CD4-positive, alpha-beta T cell treated with Interleukin-15 for 1 hour (primary cell): ENCODE measurements at regions not wholly inside any gene's neighbourhood (a gene's known extent, or its start where the extent isn't known, plus 50 kb on each side); places are given as distances from the start of the nearest gene placed in this dataset.
"Not testable (repeated sequence)": the region's sequence is repeated elsewhere in the genome, so short reads cannot be mapped to it uniquely, and the experiment has no call there.

Experiments used
- DNase-seq: peaks from one replicate; pipeline ENCODE4 v3.0.0-alpha.2; 2020

DNA sequence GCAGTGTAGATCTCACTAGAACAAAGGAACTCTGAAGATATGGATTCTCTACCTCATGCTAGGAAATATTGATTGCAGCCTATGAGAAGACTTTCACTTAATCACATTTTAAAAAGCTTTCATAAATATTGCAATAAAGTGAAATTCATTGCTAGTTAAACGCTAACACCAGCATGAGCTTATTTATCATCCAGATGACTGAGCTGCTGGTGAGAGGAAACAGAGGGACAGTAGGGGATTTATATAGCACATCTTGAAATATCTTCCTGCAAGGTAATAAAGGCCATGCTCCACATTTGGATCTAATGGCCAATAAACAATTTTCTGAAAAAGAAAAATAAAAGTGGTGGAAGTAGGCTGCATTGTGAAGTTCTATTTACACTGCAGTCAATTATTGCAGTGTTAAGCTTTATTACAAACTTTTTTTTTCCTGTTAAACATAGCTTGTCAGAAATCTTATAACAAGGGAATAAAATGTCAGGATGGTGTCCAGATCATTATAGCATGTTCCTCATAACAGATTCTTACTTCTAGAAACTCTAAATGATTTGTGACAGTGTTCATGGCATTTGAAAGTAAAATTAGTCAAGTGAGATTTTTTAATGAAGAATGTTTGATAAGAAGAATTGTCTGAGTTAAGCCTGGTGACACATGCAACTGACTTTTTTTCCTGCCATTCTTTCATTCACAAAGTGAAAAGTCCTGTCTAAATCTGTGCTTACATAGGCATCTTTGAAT, 342.6 kb downstream of the DMAC1 start:
- no peak for DNase-seq

DNA sequence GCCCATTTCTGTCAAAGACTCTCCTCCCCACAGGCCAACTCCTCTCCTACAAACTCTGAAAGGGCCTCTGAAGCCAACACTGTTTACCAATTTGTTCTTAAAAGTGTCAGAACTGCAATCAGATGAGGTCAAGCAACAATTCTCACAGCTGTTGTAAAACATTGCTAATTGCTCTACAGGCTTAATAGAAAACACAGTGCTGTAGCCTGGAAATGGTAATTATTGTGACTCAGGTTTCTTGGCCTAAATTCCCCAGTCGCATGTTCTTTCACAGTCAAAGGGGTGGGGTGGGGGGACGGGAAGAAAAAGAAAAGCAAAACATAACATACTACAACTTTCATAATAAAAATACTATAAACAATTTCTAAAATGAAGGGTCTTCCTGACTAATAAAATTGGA, 343.2 kb downstream of the DMAC1 start:
- DNase-seq, result no peak

DNA sequence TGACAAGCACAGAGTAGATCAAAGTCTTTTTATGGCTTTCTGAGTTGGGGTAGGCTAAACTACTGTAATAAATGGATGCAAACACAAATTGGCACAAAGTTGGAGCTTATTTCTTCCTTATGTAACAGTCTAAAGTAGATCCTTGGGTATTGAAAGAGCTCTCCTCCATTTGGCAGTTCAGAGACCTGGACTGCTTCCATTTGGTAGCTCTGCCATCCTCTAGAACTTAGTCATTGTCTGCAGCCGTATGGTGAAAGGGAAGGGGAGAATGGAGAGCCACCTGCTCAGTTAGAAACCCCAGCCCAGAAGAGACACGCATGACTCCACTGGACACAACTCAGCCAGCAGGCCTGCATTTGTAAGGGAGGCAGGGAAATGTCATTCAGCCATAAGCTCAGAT, 345.0 kb downstream of the DMAC1 start:
- DNase-seq, result no peak

DNA sequence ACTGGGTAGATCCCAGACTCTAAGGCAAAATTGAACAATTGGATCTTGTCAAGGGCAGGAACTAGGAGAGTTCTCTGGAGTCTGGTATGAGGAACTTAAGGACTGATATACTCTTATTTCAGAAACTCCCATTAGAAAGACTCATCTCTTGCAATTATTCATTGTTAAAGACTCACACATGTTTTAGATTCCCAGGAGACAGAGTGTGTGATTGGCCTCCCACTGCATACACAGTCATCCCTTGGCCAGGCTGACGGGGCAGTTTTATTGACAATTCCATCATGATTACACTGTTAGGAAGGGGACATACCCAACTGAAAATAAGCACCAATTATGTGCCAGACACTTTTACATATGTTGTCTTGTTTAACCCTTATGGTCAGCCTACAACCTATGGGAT, 347.2 kb downstream of the DMAC1 start:
- no peak for DNase-seq

DNA sequence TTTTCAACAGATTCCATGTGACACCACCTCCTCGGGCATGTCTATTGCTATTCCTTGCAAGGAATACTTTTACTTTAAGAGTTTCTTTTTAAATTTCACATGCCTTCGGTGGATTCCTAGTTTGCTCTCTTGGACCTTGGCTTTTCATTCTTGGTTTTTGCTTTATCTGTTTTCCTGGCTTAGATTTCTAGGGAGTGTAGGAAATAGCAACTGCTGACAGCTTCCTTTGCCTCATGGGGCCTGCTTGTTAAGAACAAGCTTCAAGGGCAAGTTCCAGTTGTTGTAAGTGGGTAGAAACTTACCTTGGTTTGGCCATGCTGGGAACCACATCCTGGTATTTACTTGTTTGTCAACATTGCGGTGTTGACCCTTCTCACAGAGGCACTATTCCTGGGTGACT, 348.5 kb downstream of the DMAC1 start:
- DNase-seq, result no peak

DNA sequence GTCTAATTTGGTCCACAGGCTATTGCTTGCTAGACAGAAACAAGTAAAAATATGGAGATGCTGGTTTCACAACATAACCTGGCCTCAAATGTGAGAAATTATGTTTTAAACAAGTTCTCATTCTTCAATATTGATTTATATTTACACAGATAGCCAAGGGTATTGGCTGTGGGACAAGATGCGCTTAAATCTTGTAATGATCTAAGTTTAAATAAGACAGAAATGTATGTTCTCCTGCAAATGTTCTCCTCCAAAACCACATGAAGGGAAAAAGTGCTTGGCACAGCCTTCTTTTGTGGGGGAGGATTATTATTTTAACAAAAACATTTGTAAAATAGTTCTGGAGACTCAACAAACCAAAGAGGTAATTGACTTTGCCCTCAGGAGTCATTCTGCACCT, 356.0 kb downstream of the DMAC1 start:
- no peak for DNase-seq

DNA sequence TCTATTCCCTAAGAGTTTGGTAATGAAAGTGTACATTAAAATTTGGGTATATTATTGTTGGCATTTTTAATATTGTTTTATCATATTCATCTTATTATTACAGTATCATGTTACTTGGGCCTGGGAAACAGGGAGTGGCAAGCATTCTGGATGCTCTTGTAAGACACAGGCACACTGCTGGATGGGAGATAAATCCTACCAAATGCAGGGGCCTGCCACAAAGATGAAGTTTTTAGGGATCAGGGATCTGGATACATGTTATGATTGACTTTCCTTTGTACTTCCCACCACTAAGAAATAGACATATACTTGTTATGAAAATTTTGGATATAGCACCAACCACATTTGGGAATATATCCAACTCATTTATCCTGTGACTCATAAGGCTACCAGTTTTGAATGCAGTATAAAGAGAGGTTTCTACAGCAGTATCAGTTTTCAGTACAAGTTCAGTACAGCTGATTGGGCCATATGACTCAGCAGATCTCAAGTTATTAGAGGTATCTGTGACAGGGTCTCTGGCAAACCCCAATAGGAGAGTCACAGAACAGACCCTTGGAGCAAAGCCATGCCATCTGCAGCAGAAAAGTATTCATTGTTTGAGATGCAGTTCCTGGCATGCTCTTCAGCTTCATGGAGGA, 360.1 kb downstream of the DMAC1 start:
- DNase-seq, result no peak

DNA sequence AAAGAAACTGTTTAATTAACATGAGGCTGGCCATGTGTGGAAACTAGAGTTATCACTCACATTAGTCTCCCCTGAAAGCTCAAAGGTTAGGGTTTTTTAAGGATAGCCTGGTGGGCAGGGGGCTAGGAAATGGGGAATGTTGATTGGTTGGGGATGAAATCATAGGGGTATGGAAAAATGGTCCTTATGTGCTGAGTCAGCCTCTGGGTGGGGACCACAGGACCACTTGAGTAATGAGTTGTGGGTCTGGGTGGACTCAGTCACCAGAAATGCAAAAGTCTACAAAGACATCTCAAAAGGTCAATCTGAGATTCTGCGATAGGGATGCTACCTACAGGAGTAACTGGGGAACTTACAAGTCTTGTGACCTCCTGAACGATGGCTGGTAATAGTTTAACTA, 362.8 kb downstream of the DMAC1 start:
- DNase-seq, result no peak

DNA sequence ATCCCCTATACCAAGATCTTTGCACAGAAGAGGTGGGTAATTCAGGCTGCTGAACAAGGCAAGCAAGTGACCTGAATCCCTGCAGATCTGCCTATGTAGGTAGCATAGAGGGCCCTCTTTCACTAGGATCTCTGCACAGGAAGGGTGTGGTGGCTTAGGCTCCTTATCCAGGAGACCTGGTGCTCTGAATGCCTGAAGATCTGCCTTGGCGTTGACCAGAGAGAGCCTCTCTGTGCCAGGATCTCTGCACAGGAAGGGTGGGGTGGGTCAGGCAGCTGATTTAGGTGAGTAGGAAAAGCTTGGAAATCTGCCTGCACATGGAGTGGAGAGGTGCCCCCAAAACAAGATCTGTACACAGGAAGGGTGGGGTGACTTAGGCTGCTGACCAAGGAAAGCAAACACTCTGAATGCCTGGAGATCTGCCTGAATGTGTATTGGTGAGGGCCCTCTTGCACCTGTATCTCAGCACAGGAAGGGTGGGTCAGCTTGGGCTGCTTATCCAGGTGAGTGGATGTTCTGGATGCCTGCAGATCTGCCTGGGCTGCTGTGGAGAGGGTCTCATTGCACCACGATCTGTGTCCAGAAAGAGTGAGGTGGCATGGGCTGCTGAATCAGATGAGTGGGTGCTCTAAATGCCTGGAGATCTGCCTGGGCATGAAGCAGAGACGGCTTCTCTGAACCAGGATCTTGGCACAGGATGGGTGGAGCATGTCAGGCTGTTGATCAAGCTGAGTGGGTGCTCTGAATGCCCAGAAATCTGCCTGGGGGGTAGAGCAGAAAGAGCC, 365.9 kb downstream of the DMAC1 start:
- DNase-seq, result no peak

DNA sequence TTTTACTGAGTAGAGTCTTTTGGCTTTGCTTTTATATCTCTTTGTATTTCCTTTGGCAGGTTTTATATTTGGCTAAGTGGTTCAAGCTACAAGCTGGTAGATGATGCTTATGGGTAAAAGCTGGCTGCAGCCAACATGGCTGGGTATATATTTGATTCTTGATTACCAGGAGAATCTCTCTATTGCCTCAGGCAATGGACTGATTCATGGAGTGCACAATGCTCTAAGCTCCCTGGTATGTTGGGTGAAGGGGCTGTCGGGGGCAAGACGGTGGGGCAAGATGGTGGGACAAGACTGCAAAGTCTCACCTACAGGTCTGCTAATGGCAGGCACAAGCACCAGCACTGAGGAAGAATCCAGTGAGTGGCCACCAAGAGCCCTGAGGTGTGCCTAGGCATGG, 366.6 kb downstream of the DMAC1 start:
- no peak for DNase-seq

DNA sequence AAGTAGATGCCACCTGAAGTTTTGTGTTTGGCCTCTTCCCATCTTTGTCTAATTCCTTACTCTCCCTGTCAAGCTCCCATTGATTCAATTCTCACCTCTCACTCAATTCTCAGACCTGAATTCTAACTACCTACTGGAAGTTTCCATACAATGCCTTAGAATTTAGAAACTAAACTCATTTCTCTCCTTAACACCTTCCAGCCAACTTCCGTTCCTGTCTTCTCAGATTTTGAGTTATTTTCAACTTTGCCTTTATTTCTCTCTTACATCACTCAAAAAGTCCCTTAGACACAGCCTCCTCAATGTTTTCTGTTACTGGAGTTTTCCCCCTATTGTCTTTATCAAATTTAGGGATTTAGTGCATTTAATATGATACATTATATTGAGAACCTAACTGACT, 382.2 kb downstream of the DMAC1 start:
- DNase-seq, result not testable (repeated sequence)

DNA sequence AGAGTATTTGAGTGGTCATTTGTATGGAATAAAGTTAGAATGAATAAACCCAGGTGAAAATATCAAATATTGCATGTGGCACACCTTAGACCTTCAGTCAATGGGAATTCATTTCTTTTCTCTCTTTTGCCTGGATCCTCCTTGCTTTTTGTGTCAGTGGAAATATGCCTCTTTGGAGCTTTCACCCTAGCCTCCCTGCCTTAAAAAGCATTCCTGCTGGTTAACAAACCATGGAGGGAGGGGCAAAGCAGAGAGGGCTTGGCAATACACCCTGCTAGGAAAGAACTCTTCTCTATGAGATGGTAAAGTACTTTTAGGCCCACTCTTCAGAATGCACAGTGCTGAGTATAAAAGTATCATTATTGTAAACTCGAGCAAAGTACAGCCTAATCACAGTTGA, 383.7 kb downstream of the DMAC1 start:
- no peak for DNase-seq

DNA sequence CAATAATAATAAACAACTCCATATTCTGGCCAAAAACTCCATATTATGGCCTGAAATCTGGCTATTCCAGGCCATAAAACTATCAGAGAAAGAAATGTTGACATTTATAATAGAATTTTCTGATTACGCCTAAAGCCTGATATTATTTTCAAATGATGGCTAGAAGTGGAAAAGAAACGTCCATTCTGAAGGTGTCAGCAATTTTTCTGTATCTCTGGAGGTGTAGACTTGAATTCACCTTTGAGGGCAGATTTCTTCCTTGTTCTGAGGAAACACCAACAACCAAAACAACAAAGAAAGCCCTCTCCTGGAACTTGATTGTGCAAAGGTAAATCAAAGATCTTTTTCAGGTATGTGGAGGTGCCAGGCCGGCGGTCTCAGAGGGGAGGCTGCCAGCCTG, 390.7 kb downstream of the DMAC1 start:
- DNase-seq, result no peak

DNA sequence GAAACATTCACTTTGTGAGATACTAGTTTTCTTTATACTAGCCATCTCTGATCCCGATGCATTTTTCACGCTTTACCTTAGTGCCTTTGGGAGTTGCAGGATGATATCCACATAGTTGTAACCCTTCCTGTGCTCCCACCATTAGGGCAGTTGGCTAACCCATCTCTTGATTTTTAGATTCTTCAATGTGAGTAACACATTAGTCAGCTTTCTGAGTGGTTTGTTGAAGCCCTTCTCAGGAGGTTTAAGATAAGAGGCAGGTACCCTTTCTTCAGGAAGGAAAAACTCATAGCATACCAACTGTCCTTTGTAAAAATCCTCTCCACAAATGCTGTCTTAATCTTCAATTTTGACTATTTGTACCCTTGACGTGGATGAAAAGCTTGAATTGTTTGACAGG, 392.3 kb downstream of the DMAC1 start:
- no peak for DNase-seq

DNA sequence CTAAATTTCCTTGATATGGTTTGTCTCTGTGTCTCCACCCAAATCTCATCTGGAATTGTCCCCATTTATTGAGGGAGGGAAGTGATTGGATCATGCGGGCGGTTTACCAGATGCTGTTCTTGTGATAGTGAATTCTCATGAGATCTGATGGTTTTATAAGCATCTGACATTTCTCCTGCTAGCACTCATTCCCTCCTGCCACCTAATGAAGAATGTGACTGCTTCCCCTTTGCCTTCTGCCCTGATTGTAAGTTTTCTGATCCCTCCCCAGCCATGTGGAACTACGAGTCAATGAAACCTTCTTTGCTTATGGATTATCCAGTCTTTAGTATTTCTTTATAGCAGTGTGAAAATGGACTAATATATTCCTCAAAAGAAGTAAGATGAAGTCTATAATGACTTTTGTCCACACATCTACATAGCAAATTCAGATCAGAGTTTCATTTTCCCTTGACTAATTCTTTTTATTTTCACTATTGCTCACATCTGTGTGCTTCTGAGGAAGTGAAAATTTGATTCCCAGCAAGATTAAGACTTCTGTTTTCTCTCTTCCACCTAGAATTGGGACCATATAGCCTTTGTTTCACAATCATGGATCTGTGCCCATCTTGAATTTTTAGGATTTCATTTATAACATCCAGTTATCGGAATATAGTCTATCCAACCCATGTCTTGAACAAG, 393.5 kb downstream of the DMAC1 start:
- no peak for DNase-seq

DNA sequence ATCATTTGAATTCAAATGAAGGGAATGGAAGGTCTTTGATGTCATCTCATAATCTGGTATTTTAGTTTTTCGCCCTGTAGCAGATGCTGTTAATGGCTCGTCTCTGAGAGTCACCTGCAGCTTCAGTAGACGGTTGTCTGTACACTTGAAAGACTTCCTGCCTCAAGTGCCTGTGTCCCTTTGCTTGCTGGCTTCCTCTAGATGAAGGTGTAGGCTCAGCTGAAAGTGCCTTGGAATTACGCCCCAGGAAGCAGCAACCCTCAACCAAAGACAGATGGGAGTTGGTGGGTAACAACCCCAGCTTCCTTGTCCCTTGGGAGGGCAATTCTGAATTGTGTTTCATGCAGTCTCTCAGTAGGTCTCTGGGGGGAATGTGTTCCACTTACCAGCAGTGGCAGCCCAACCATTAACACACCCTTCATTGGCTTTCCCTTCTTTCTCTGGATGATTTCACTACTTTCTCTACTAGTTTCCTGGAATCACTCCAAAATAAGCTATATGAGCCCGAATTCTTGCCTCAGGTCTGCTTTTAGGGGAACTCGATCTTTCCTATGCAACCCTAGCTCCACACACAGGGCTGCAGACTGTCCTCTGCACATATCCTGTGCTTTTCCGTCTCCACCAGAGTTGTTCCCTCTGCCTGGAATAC, 395.6 kb downstream of the DMAC1 start:
- no peak for DNase-seq

DNA sequence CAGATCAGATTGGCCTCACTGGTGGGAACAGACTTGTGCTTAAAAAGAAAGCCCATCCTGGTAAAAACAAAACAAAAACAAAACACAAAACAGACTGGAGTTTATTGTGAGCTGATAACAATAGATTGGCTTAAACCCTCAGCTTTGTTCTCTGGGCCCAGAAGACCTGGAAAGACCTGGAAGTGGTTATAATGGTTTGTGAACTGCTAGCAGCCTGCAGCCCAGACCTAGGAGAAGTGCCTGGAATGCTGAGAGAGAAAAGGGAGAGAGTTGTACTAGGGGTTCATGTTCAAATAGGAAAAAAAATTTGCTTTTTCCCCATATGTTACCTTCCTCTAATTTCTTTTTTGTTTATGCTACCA, 396.6 kb downstream of the DMAC1 start:
- no peak for DNase-seq

DNA sequence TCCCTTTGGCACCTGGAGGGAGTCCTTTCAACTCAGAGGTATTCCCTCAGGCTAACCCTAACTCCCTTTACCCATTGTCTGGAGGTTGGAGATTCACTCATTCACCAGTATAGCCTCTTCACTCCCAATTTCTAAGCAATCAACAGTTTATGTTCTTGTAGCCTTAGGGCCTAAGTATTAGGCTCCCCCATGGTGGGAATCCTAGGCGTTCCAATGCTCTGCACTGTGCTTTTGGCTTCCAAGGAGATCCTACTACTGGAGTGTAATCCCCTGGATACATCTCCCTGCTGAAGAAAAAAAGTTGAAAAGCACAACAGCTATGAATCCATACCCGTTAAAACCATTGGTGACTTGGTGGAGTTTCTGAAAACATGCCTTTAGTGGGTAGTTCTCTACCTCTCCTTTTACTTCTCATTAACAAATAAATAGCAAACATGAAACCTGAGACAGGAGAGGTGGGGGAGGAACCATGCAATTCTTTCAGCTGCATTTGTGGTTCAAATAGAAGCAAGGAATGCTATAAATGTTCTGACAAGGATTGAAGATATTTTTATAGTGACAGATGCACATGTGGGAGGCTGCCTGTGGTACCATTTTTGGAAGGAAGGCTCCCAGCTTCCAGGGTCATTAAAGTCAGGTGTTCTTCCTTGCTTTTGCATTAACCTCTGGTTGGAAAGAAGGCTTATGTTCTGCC, 397.1 kb downstream of the DMAC1 start:
- no peak for DNase-seq

DNA sequence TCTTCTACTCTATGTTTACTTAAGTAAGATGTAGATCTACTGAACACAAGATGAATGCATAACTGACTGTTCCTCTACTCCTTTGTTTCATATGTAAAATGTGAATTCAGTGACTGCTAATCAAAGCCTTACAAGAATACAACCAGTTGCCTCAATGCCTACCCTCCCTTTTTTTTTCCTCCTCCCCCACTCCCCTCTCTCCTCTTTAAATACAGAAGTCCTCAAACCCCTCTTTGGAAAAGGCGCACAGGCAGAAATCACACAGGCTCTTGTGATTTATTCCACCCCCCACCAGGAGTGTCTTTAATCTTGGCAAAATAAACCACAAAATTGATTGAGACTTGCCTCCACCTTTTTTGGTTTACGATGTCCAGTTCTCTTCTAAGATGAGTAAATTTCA, 398.5 kb downstream of the DMAC1 start:
- no peak for DNase-seq

DNA sequence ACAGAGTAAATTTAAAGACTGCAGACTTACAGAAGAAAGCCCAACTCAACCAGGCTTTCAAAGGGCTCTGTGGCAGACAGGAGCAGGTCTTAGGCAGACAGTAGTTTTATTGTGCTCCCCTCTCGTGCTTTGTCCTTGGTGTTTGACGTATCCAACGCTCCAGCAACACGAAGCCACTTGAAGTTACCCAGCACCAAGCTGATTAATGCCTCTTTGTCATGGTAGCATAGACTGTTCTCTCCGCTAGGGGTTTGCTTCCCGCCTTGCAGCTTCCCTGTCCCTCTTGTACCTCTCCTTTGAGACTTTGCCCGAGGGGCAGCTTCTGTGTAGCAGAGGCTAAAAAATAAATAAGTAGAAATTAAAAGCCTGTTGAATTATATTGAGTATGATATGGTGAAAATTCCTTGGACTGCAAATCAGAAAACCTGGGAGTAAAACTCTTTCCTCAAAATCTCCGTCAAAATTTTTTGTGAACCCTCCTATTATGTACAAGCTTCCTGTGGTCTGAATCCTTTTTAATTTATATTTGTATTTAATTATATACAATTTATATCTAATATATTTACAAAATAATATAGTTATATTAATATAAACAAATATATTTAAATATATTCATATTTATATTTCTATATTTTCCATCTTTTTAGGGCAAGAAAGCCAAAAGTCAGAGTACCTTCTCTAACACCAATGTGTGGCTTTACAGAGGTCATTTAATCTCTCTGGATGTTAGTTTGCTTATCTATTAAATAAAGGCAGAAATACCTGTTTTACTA, 405.4 kb downstream of the DMAC1 start:
- no peak for DNase-seq

DNA sequence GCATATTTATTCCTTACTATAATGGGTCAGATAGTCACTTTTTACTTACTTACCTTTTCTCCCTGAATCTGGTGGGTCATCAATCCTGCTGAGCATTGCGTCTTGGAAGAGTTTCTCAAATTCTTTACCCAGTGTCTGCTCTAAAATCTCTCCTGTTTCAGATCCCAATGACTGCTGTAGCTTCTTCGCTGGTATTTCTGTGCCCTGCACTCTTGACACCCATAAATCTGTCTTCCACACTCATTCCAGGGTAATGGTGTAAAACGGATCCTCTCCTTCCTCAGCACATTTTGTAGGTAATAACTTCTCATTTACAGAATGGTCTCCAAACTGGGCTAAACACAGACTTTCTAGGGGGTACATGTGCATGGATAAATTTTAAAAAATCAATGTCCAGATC, 407.4 kb downstream of the DMAC1 start:
- no peak for DNase-seq

DNA sequence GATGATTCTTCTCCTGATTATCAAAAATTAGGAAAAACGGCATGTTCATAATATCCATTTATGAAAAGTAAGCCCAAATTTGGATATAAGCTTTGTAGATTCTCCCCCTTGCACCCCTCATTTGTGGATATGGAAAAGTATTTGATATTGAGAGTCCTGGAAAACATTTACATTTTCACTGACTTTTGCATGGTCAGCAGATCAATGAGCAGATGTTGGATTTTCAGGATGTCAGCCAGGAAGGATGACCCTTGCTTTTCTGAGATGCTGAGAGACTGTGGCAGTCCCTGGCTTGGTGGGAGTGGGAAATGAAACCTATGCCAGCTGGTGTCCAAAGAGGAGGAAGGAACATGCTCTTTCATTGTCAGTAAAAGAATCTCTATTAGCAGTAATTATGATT, 410.8 kb downstream of the DMAC1 start:
- DNase-seq, result no peak
